GM19043 (cell line): ENCODE measurements at regions not wholly inside any gene's neighbourhood (a gene's known extent, or its start where the extent isn't known, plus 50 kb on each side); places are given as distances from the start of the nearest gene placed in this dataset.
"Not testable (repeated sequence)": the region's sequence is repeated elsewhere in the genome, so short reads cannot be mapped to it uniquely, and the experiment has no call there.

Experiments
- ATAC-seq: cut with Tn5 transposase; IDR thresholded peaks from one replicate; pipeline ENCODE4 v1.9.1; 2021; ENCODE audit warnings: low read depth; ENCODE audit not compliant: unreplicated experiment

DNA sequence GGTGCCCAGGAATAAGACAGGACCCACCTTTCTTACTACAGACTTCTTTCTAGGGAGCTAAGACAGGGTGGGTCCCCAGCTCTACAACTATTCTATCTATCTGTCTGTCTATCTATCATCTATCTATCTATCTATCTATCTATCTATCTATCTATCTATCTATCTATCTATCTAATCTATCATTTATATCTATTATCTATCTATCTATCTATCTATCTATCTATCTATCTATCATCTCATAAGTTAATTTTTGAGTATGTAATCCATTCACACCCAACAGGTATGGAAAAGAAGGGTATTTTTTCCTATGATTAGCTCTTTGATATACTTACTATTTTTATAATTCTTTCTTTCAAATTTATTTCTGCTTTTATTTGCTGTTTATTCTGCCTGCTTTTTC, 55.9 kb downstream of the BAMBI start:
- ATAC-seq, result no peak

GRCh38 chr10:28733647-28734046, 56.3 kb downstream of the BAMBI start:
- ATAC-seq, result no peak

- ATAC-seq, result no peak
These were observed 57.8 kb downstream of the BAMBI start for GRCh38 chr10:28734938-28735759.

GRCh38 chr10:28737096-28737495, 59.8 kb downstream of the BAMBI start:
- no peak for ATAC-seq

DNA sequence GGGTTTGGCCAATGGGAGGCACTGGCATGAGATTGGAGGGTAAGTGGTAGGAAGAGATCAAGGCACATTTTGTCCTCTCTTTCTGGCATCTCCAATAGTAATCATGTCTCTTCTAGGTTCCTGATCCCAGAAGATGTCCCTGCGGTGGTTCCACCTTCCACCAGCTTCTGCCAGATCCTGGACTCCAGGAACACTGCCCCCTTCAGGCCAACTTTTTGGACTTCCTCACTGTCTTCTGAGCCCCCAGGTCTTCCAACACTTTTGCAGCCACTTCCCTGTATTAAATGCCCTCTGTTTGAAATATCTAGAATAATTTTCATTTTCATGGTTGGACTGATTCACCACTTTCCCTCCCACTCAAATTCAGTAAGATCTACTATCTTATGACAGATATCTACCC, 60.9 kb downstream of the BAMBI start:
- no peak for ATAC-seq

- no peak for ATAC-seq
These were observed 66.3 kb downstream of the BAMBI start for GRCh38 chr10:28743576-28743975.

GRCh38 chr10:28744069-28744768, 66.9 kb downstream of the BAMBI start:
- no peak for ATAC-seq

DNA sequence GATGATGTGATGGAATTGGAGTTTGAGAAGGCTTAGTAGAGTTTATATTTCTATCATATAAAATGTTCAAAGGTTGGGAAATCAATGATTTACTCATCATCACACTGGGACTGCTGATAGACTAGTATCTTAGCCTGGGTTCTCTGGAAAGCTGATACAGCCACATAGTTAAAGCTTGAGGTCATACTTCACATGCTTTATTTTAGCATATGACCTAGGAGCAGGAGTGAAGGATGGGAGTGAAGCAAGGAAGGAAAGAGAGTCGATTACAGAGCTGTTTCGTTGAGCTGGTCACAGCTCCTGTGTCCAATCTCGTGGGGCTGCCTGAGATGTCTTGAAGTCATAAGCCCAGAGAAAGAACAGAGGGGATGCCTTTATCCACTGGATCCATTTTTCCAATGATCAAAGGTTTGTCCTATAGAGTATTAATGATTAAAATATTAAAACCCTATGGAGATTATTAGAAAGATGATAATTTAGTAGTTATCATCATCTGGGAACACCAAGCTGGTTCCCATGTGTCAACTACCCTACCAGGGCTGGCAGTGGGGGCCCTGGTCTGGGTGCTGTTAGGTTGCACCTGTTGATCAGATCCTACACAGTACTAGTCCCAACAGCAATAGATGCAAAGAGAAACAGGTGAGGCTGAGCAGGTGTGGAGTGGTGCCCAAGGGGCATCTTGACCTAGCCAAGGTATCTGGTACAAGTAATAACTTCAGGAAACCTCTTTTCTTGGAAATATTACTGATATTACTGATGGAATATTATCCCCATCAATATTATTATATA, 77.8 kb downstream of the BAMBI start:
- ATAC-seq, result no peak

- no peak for ATAC-seq
These were observed 83.9 kb downstream of the BAMBI start for GRCh38 chr10:28761084-28761846.

DNA sequence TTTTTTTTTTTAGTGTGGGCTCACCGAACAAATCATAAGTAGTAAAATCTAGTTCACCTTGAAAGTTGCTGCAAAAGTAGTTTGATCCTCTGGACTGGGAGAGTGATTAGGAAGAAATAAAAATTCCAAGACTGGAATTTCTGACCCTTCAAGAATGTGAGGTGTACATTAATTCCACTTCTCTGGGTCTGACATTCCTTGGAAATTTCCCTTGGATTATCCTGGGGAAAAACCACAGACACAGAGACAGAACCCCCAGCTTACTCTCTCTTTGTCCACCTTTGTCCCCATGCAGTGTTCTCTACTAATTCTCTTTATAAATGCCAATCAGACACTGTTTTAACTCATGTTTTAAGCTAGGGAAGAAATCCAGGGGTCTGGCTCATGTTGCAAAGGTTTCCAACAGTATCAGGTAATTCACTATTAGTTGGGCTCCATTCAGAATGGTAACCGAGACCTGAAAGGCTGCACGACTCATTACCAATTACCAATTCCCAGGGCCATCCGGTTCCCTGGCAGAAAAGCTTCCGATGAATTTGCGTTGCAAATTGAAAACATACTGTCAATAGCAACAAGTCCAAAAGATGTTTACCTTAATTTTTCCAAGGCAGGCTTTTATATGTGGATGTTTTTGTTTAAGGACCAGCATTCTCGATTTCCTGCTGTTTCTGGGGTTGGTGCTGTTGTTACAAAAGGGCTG, 86.3 kb downstream of the BAMBI start:
- no peak for ATAC-seq

DNA sequence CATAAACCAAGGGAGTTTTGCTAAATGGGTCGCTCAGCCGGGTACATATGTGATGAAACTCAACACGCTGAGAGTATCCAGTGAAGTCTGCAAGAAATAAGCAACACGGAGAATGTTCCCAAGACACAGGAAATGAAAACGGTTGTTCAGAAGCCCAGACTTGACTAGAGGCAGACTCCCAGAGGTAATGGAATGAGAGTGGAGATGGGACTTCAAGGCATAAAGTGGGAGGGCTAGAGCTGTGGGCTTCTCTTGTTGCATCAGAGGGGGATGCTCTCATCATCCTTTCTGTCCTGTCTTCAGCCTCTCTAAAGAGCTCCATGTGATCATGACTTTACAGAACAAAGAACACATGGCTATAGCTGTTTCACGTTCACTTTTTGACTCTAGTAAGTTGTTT, 88.3 kb downstream of the BAMBI start:
- ATAC-seq, result no peak

- ATAC-seq, result no peak
These were observed 90.9 kb downstream of the BAMBI start for GRCh38 chr10:28768227-28768626.

DNA sequence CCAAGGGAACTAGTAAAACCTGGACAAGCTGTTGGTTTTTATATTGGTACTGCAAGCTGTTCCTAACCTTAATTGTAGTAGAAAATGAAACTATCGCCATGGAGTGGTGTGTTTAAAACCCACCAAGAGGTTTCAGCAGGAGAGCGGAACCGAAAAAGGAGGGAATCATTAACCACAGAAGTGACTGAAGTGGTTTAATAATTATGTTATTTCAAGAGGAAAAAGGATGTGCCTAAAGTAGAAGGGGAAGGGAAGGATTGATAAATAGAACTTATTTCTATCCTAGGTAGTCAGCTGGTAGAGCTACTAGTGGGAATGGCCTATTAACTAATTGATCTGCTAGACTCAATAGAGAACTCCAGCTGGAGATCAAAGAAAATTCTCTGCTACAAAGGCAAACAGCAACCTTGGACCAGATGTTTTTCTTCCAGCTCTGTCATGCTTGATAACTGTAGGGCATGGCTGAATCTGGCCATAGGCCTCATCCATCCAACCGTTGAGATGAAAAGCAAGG, 91.8 kb downstream of the BAMBI start:
- ATAC-seq, result no peak

- ATAC-seq, result not testable (repeated sequence)
These were observed 94.3 kb downstream of the BAMBI start for GRCh38 chr10:28771580-28772090.

GRCh38 chr10:28774051-28774995, 97.0 kb downstream of the BAMBI start:
- no peak for ATAC-seq

GRCh38 chr10:28775773-28776172, 98.5 kb downstream of the BAMBI start:
- ATAC-seq, result no peak

DNA sequence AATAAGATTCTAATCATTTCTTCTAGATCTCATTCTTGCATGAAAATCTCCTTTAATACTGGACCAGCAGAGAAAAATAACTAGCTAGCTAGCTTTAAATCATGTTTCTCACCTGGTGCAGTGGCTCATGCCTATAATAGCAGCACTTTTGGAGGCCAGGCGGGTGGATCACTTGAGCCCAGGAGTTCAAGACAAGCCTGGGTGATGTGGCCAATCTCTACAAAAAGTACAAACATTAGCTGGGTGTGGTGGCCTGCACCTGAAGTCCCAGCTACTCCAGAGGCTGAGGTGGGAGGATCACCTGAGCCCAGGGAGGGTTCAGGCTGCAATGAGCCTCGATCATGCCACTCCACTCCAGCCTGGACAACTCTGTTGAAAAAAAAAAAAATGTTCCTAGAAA, 99.2 kb downstream of the BAMBI start:
- ATAC-seq, result no peak

DNA sequence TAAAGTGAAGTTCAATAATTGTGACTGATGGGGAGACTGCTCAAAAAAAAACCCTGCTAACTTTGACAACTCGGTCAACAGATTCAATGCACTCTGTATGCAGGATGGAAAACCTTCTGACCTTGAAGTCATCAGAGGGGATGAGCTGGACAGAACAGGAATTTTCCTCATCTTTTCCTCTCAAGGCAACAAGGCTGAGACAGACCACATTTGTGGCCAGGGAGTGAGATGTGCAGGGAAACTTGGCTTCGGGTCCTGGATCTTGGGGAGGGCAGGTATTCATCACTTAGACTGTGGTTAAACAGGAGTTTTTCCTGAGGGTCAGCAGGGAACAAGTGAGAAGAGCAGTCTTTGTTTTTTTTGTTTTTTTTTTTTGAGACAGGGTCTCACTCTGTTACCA, 100.6 kb downstream of the BAMBI start:
- no peak for ATAC-seq
